HG02870 (cell line): ENCODE measurements at regions not wholly inside any gene's neighbourhood (a gene's known extent, or its start where the extent isn't known, plus 50 kb on each side); places are given as distances from the start of the nearest gene placed in this dataset.

Experiments
- ATAC-seq: cut with Tn5 transposase; IDR thresholded peaks from one replicate; pipeline ENCODE4 v1.9.1; 2021; ENCODE audit warnings: mild to moderate bottlenecking, moderate library complexity; ENCODE audit not compliant: unreplicated experiment

DNA sequence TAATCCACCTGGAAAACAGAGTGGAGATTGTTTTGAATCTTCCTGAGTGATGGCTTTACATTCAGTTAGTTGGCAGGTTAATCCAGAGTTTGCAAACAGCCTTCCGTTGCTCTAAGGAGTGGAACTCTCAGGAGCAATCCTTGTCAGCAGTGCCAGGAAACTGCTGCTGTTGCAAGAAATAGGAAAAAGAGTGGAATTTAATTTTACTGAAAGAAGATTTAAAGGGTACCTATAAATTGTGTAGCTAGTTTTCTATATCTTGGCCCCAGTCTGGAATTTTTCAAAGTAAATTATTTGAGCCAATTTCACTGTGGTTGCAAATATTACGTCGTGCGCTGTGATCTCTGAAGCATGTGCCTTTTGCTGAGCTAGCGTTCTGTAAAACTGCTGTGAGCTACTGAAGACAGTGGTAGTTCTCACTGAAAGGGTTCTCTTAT, 55.5 kb upstream of the SLC5A12 start:
- ATAC-seq = no peak

DNA sequence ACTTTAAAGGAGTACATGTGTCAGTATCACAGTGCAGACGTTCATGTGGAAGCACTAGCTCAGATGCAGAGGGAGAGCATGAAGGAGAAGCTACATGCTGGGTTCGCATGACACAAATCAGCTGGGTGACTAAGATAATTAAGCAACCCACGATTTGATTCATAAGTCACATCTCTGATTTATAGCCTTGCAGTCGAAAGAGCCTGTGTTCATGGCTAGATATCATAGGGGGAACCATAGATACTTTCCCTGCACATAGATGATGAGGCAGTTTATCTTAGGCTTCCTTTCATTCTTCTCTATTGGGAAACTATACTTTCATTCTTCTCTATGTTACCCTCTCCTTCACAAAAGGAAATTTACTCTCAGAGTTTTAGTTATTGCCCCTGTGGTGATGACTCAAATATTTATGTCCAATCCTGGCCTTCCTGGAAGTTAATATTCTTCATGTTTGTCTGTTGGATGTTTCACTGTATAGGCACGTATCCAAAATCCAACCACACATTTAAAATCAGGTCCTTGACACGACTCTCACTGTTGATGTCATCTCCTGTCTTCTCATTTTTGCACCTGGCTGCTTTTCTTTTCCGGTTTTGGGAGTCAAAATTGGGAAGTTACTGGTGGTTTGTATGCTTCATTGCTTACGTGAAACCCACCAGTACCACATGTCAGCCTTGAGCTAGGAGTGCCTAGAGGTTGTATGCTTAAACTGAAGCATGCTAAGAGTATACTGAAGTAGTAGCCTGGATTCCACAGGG, 56.3 kb upstream of the SLC5A12 start:
- ATAC-seq = no peak

DNA sequence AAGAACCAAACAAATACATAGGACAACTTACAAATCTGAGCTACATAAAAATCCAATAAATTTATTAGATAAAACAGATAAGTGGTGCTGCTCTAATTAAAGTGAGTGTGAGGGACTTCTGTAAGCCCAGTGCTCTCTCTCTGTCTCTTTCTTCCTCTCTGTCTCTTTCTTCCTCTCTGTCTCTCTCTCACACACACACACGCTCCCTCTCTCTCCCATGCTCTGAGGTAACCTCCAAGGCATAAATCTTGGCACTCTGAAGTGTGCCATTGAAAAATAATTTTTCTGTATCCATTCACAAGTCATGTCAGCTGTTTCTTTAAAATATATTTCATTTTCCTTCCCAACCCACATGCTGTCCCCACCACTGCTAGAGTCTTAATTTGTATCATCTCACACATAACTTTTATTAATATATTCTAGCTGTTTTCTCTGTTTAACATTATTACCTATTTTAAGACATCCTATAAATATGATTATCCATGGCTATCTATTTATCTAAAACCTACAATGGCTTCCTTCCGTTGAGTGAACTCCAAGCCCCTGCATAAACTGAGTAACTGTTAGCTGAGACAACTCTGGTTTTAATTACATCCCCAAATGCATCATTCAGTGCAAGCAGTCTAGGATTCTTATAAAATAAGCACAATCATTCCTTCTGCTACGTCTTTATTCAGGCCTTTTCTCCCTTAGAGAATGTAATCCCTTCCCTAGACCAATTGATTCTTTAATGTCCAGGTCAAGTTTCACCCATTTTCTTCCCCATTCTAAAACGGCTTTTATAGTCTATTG, 57.4 kb upstream of the SLC5A12 start:
- no peak for ATAC-seq

DNA sequence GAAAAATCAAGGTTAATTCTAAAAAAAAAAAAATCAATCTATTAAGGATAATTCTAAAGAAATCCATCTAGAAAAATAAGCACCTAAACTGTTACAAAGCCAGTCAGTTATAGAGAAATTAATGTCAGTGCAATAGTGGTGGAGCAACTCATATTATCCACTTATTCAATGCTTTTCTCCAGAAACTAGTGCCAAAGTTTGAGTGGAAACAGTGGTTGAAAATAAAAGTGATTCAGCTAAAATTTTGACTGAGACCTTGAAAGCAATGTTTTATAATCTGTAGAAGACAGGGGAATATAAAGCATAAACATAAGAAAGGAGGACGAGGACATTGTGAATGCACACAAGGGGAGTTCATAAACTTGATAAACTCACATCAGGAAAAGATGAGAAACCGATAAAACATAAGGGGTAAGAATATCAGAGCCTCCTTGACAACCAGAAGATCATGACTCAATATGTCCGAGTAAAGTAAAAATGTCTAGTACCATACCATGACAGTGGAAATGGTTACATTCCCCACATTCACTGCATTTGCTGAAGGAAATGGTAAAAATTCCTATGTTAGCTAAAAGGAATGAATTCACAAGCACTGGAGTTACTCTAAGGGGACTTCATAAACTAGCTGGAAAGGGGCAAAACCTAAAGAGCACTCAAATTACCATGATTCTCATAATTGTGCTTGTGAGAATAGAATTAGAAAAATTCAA, 58.7 kb upstream of the SLC5A12 start:
- no peak for ATAC-seq

DNA sequence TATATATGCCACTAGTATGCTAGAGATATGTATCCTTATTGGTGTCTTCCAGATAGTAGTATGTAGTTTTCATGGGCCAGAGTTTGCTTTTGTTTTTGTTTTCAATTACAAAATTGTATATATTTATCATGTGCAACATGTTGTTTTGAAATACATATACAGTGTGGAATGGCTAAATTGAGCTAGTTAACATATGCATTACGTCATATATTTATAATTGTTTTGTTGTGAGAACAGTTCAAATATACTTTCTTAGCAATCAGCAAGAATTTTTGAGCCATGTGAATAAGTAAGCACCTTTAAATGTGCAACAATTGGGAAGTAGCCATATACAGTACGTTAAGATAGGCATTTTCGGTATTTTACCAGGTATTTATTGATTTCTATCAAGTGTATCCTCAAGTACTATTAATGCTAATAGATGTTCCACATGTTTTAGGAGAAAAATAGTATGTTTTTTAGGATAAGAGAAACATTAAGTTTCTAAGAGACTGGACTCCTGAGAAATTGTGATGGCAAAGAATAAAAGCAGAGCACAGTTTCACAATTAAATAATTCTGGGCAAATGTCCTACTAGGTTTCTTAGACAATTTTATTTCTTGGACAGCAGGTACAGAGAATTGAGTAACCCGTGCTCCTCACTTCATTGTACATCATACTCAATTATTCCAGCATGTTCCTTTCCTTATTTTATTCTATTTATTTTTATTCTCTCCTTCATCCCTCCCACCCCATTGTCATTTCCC, 60.5 kb upstream of the SLC5A12 start:
- ATAC-seq = no peak

DNA sequence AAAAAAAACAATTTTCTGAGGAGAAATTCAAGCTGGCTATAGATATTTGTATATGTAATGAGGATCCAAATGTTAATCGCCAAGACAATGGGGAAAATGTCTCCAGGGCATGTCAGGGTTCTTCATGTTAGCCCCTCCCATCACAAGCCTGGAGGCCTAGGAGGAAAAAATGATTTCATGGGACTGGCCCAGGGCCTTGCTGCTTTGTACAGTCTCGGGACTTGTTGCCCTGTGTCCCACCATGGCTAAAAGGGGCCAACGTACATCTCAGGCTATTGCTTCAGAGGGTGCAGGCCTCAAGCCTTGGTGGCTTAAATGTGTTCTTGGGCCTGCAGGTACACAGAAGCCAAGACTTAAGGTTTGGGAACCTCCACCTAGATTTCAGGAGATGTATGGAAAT, 62.1 kb upstream of the SLC5A12 start:
- ATAC-seq = no peak

DNA sequence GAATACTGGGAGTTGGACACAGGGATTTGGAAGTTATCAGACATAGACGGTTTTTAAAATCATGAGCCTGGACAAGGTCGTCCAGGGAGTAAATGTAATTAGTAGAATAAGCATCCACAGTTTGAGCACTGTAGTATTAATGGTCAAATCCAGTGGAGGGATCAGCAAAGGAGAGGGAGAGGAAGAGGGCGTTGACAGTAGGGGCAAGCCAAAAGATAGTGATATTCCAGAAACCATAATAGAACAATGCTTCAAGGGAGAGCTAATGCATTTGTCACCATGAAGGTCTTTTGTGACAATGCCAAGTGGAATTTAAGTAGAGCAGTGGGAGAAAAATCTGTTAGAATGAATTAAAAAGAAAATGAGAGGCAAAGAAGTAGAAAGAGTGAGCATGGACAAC, 68.9 kb upstream of the SLC5A12 start:
- no peak for ATAC-seq

DNA sequence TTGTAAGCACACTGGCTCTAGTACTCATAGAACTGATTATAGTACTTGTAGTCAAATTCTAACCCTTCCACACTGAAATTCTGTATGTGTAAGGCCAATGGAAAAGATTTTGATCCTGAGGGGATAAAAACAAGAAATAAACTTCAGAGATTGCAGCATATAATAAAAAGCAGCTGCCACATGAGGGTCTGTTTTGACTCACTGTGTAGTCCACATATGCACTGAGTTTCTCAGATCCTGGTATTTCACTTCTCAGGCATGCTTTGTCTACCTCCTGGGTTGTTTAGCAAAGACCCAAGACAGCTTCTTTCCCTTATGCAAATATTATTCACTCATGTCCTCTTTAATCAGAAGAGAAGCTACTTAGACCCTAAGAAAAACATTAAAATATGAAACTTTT, 71.1 kb upstream of the SLC5A12 start:
- ATAC-seq = no peak

DNA sequence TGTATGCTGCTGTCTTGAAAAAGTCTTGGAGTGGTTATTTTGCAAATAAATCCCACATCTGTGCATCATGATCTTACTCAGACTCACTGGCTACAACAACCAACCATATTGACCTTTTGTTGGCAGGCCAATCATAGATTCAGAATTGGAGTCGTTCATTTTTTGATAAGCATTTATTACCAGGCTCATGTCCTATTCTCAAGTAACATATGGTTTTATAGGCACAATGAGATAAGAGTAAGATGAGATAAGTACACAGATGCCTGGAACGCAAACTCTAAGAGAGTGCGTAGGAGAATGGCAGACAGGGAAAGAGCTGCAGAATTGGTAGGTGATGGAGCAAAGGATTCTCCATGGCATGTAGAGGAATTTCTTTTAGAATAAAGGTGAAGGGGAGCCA, 71.6 kb upstream of the SLC5A12 start:
- ATAC-seq = no peak

DNA sequence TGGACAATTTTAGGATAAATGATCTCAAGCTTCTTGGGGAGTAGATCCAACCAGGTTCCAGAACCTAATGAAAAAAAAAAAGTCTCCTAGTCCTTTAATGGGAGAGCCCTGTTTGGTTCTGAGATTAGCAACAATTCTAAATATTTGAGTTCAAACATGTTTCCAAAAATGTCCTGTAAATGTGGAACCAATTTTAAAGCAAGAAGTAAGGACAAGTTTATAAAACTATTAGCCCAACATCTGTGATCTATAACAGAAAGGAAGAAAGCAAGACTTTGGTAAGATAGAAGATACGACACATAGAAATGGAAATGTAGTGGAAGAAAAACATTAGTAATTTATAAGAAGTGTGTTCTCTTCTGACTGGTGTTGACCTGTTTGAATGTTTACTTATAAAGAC, 79.7 kb upstream of the SLC5A12 start:
- no peak for ATAC-seq

DNA sequence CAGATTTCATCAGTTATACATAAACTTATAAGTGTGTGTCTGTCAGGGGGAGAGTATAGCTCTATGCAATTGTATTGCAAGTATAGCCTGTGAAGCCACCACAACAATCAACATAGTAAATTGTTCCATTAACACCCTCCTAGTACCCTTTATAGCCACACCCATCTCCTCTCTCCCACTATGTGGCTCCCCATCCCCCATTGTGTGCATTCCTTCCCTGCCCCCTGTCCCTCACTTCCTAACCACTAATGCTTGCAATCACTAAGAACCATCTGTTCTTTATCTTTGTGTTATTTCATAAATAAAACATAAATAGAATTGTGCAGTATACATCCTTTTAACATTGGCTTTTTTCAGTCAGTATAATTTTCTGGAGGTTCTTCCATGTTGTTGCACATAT, 83.1 kb upstream of the SLC5A12 start:
- ATAC-seq = no peak

DNA sequence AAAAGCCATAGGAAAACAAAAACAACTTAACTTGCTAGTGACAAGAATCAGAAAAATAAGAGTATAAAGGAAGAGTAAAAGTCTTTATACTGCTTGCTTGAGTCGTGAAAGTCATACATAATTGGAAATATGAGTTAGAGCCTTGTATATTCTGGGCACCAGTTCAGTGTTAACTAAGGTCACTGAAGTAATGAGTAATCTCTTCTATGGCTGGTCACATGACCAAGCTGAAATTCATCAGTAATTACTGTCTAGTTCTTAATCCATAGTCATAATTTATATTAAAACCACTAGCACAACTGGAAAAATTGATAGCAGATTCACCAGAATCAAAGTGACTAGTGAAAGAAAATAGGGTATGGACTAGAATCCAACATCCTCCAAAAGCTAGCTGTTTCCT, 84.4 kb upstream of the SLC5A12 start:
- no peak for ATAC-seq

DNA sequence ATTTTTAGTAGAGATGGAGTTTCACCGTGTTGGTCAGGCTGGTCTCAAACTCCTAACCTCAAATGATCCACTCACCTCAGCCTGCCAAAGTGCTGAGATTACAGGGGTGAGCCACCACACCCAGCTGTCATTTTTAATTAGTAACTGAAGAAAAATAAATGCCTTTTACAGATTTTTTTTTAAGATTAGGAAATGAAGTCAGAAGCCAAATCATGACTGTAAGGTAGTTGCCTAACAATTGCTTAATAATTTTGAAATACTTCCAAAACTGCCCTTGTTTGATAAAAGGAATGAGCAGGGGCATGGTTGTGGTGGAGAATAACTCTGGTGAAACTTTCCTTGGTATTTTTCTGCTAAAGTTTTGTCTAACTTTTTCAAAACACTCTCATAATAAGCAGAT, 98.9 kb upstream of the SLC5A12 start:
- no peak for ATAC-seq

DNA sequence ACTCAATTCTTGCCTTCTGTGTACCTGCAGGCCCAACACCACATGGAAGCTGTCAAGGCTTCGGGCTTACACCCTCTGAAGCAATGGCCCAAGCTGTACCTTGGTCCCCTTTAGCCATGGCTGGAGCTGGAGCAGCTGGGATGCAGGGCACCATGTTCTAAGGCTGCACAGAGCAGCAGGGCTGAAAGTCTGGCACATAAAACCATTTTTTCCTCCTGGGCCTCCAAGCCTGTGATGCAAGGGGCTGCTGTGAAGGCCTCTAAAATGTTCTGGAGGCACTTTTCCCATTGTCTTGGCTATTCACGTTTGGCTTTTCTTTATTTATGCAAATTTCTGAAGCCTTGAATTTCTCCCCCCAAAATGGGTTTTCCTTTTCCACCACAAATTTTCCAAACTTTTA, 102.1 kb upstream of the SLC5A12 start:
- no peak for ATAC-seq

DNA sequence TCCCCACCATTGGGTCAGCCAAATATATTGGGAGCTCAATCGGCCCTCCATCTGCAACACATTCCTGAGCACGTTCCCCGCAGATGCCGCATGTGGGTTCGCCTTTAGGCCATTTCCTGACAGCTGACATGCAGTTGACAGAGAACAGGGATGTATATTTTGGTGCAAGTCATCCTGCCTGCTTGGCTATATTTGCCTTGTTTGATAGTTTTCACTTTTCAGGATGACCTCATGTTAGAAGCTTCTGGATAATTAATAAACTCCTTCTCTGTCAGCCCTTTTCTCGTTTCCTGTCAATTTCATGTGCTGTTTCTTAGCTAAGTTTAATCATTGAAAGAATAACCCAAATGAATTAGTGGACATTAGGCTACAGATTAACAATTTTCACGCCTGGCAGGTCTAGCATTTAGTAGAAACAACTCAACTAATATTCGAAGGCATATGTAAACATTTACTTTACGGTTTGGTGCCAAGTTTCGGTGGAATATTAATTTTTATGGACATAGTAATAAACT, 105.8 kb upstream of the SLC5A12 start:
- ATAC-seq = no peak

DNA sequence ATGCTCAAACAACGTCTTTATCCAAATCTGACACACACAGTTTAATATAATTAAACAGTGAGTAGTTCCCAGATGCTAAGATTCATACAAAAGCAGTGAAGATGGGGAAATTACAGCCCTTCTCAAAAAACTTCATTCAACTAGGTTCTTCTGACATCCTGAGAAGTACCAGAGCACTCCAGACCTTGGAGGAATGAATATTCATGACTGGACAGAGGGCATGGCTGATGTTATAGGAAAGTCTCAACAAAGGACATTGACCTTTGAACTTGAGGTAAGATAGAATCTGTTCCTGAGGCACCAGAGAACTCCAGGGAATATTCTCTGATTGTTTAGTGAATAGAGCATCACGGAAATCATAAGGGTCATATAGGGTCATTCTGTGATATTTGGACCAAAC, 106.4 kb upstream of the SLC5A12 start:
- no peak for ATAC-seq

DNA sequence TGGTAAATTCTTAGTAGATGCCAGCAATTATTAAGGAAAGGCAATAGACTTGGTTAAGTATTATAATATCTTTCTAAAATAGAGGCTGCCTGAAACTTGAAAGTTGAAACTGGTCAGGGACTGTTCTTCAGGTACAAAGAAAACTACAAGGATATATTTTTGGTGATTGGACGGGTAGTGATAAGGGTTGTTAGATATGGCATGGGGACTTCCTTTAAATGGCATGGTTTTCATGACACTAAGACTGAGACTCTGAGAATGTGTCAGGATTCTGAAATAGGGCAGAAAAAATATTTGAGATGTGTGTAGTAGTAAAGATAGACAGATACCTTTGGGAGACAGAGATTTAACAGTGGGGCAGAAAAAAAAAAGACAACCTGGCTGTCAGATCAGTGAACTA, 108.4 kb upstream of the SLC5A12 start:
- ATAC-seq = no peak

DNA sequence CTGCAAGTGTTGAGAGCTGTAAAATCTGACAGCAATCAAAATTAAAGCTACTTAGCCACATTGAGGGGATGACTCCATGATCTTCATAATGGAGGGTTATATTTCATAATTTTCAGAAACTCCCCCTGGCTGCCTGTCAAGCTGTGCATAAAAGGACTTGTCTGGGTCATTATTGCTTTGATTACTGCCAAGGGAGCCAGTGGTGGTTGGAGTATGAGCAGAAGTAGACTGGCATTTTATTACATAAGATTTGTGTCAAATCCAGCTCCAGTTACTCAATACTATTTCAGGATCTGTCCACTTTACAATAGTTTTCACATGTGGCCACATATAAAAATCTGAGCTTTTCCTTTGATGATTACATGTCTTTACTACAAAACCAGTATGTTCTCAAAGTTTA, 108.9 kb upstream of the SLC5A12 start:
- no peak for ATAC-seq

DNA sequence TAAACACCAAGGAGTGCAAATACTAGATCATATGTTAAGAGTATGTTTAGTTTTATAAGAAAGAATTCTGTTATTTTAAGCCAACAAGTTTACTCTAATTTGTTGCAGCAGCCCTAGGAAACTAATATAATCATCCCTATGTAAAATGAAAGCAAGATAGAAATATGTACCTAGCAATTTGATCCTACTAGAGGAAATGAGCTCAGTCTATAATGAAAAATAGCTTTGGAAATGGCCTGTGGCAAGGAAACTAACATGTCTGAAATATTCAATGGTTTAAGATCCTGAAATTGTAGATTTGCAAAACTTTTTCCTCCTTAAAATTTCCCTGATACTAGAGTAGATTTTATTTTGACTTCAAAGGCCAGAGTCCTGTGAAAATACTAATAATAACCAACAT, 112.7 kb upstream of the SLC5A12 start:
- ATAC-seq = no peak

DNA sequence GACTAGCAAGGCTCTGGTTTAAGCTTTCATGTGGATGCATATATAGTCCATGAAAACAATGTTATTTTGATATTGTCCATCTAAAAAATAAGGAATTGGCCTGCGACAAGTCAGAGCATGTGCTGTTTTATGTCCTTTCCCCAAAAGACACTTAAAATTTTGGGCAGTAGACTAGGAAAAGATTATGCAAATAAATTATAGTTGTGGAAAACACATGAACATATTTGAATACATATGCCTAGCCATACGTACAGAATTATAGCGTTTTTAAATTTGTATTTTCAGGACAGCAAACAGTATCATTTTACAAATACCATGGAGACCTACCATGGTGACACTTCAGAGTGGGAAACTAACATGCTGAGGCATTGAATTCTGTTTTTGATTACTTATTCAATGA, 113.8 kb upstream of the SLC5A12 start:
- no peak for ATAC-seq

DNA sequence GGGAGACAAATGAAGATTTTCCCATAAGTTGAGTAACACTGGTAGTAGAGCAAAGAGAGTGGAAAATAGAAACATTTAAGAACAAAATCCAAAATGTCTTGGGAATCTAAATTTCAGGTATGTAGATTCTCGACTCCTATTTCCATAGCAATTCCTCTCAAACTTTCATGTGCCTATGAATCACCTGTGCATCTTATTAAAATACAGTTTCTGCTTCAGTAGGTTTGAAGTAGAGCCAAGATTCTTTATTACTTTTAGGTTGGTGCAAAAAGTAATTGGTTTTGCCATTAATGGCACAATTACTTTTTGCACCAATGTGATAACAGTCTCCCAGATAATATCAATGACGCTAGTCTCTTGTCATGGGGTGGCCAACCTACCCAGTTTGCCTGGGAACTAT, 115.3 kb upstream of the SLC5A12 start:
- ATAC-seq = no peak
